GM23338 (cell line): ENCODE measurements at regions not wholly inside any gene's neighbourhood (a gene's known extent, or its start where the extent isn't known, plus 50 kb on each side); places are given as distances from the start of the nearest gene placed in this dataset.
A peak's percentile ranks its signal among the peaks of the same experiment; 100 is the strongest.

Experiments used
- ATAC-seq: fragments of 200-7000 bp; cut with Tn5 transposase; 3 replicates; pipeline ENCODE4 v1.9.1; 2020
- DNase-seq: peaks from one replicate; pipeline ENCODE4 v3.0.0-alpha.2; 2015; ENCODE audit warnings: low spot score
- H2AFZ ChIP-seq: fragments of 200-600 bp; sonication (generic); 2 replicates; pipeline ENCODE4 v1.8.0; 2016; ENCODE audit warnings: antibody characterized with exemption, mild to moderate bottlenecking, moderate library complexity
- H3F3A ChIP-seq: fragments of 200-600 bp; sonication (generic); replicated peaks from 2 replicates; pipeline ENCODE4 v1.8.0; 2017; ENCODE audit warnings: antibody characterized with exemption, mixed run types, low read depth
- H3K27ac ChIP-seq: fragments of 200-600 bp; sonication (generic); 2 replicates; pipeline ENCODE4 v1.6.1; 2016; ENCODE audit warnings: low read depth
- H3K27me3 ChIP-seq: fragments of 200-600 bp; sonication (generic); 2 replicates; pipeline ENCODE4 v1.8.0; 2016; ENCODE audit warnings: mild to moderate bottlenecking, mixed run types, moderate library complexity; ENCODE audit not compliant: insufficient read depth
- H3K36me3 ChIP-seq: fragments of 200-600 bp; sonication (generic); 2 replicates; pipeline ENCODE4 v1.8.0; 2016; ENCODE audit warnings: mild to moderate bottlenecking; ENCODE audit not compliant: insufficient read depth
- H3K4me1 ChIP-seq: fragments of 200-600 bp; sonication (generic); 2 replicates; pipeline ENCODE4 v1.8.0; 2016; ENCODE audit warnings: mild to moderate bottlenecking, moderate library complexity; ENCODE audit not compliant: insufficient read depth
- H3K4me2 ChIP-seq: fragments of 200-600 bp; sonication (generic); 2 replicates; pipeline ENCODE4 v1.7.1; 2017; ENCODE audit warnings: mixed run types
- H3K4me3 ChIP-seq: fragments of 200-600 bp; sonication (generic); 2 replicates; pipeline ENCODE4 v1.6.1; 2016; ENCODE audit warnings: mixed run types
- H3K79me2 ChIP-seq: fragments of 200-600 bp; sonication (generic); replicated peaks from 2 replicates; pipeline ENCODE4 v1.8.0; 2017; ENCODE audit warnings: mild to moderate bottlenecking; ENCODE audit not compliant: insufficient read depth
- H3K9me2 ChIP-seq: fragments of 200-600 bp; sonication (generic); 2 replicates; pipeline ENCODE4 v1.8.0; 2017; ENCODE audit not compliant: insufficient read depth
- H4K20me1 ChIP-seq: fragments of 200-600 bp; sonication (generic); replicated peaks from 2 replicates; pipeline ENCODE4 v1.8.0; 2017; ENCODE audit warnings: mild to moderate bottlenecking; ENCODE audit not compliant: insufficient read depth
- H3K27ac Mint-ChIP-seq: 2 replicates; pipeline ENCODE4 v1.8.0; 2020; ENCODE audit warnings: inconsistent platforms, mild to moderate bottlenecking, moderate library complexity, mixed read lengths
- H3K27me3 Mint-ChIP-seq: 3 replicates; pipeline ENCODE4 v1.8.0; 2022; ENCODE audit warnings: low read depth, mild to moderate bottlenecking, moderate library complexity, mixed read lengths, inconsistent platforms; ENCODE audit not compliant: insufficient read depth, poor library complexity
- H3K36me3 Mint-ChIP-seq: 3 replicates; pipeline ENCODE4 v1.8.0; 2021; ENCODE audit warnings: low read depth, mild to moderate bottlenecking, inconsistent platforms, moderate library complexity, mixed read lengths
- H3K4me1 Mint-ChIP-seq: 3 replicates; pipeline ENCODE4 v1.8.0; 2020; ENCODE audit warnings: mild to moderate bottlenecking, inconsistent platforms, mixed read lengths
- H3K4me3 Mint-ChIP-seq: 3 replicates; pipeline ENCODE4 v1.8.0; 2021; ENCODE audit warnings: moderate library complexity, mild to moderate bottlenecking, inconsistent platforms, mixed read lengths
- H3K9me3 Mint-ChIP-seq: 3 replicates; pipeline ENCODE4 v1.8.0; 2020; ENCODE audit warnings: moderate library complexity, mild to moderate bottlenecking, inconsistent platforms, mixed read lengths
- CREB1 ChIP-seq: fragments of 250-450 bp; sonication (Bioruptor Pico); IDR thresholded peaks from 2 replicates; pipeline ENCODE4 v1.5.0; 2020; ENCODE audit warnings: low read depth, mild to moderate bottlenecking, moderate library complexity
- ETS1 ChIP-seq: IDR thresholded peaks from 2 replicates; pipeline ENCODE4 v1.6.1; 2016; ENCODE audit warnings: antibody characterized with exemption
- EZH2 ChIP-seq: fragments of 200-600 bp; sonication (generic); IDR thresholded peaks from one replicate; pipeline ENCODE4 v1.8.0; 2017; ENCODE audit warnings: antibody characterized with exemption, mild to moderate bottlenecking, low read depth; ENCODE audit not compliant: unreplicated experiment
- EZH2phosphoT487 ChIP-seq: fragments of 200-600 bp; sonication (generic); IDR thresholded peaks from one replicate; pipeline ENCODE4 v1.8.1; 2018; ENCODE audit warnings: antibody characterized with exemption; ENCODE audit not compliant: unreplicated experiment
- JUNB ChIP-seq: IDR thresholded peaks from one replicate; pipeline ENCODE4 v1.6.1; 2016; ENCODE audit warnings: antibody characterized with exemption; ENCODE audit not compliant: unreplicated experiment
- NANOG ChIP-seq: IDR thresholded peaks from 2 replicates; pipeline ENCODE4 v1.6.1; 2016; ENCODE audit warnings: antibody characterized with exemption, borderline replicate concordance
- POLR2AphosphoS5 ChIP-seq: IDR thresholded peaks from 2 replicates; pipeline ENCODE4 v1.6.1; 2016; ENCODE audit warnings: antibody characterized with exemption, low read depth
- REST ChIP-seq: IDR thresholded peaks from one replicate; pipeline ENCODE4 v1.6.1; 2018; ENCODE audit warnings: antibody characterized with exemption; ENCODE audit not compliant: unreplicated experiment
- STAT1 ChIP-seq: IDR thresholded peaks from one replicate; pipeline ENCODE4 v1.6.1; 2016; ENCODE audit warnings: antibody characterized with exemption; ENCODE audit not compliant: unreplicated experiment
- ZNF114 ChIP-seq: fragments of 250-450 bp; sonication (Bioruptor Pico); IDR thresholded peaks from 2 replicates; pipeline ENCODE4 v1.5.0; 2020; ENCODE audit warnings: mild to moderate bottlenecking, moderate library complexity
- ZNF331 ChIP-seq: fragments of 250-450 bp; sonication (Bioruptor Pico); IDR thresholded peaks from 2 replicates; pipeline ENCODE4 v1.5.0; 2020; ENCODE audit warnings: low read depth, mild to moderate bottlenecking, moderate library complexity

GRCh38 chr5:120236360-120236759 is 227.7 kb upstream of the PRR16 start (continued):
- TF ChIP-seq NANOG (no peak), EZH2 (no peak), ZNF114 (CRISPR knock-in tag) (no peak), EZH2phosphoT487 (no peak), ETS1 (no peak), POLR2AphosphoS5 (no peak), STAT1 (no peak)

GRCh38 chr5:120239086-120239485 is 225.0 kb upstream of the PRR16 start:
- Mint-ChIP-seq H3K9me3 (no peaks in the 10 kb centered on the region), H3K27me3 (peaks cover 2% of the 10 kb centered on the region), H3K36me3 (no peaks in the 10 kb centered on the region), H3K4me1 (peaks cover 18% of the 10 kb centered on the region; the same call in 2 of the 3 replicates), H3K27ac (no peak overlapping the region; the same call in 1 of the 2 replicates), H3K4me3 (no peak overlapping the region)
- TF ChIP-seq REST (no peak), CREB1 (CRISPR knock-in tag) (no peak), ZNF331 (CRISPR knock-in tag) (no peak)
- no peak overlapping the region for H3K4me3 ChIP-seq
- no peaks in the 10 kb centered on the region for H3K79me2 ChIP-seq
- H4K20me1 ChIP-seq, result no peaks in the 10 kb centered on the region
- peaks cover 15% of the 10 kb centered on the region; the same call in 1 of the 2 replicates for H3K4me1 ChIP-seq
- H2AFZ ChIP-seq, result no peak overlapping the region; the same call in 1 of the 2 replicates
- H3K36me3 ChIP-seq, result no peaks in the 10 kb centered on the region
- H3K27ac ChIP-seq, result no peak overlapping the region
- no peaks in the 10 kb centered on the region for H3K27me3 ChIP-seq
- H3K9me2 ChIP-seq, result no peaks in the 10 kb centered on the region
- ATAC-seq (no peak), DNase-seq (no peak)
- no peaks in the 10 kb centered on the region for H3F3A ChIP-seq
- H3K4me2 ChIP-seq, result peak overlapping the region; percentile 28; the same call in 1 of the 2 replicates

GRCh38 chr5:120240706-120241105 is 223.4 kb upstream of the PRR16 start:
- Histone ChIP-seq H2AFZ (no peak overlapping the region), H4K20me1 (no peaks in the 10 kb centered on the region), H3K4me2 (no peak overlapping the region), H3K9me2 (no peaks in the 10 kb centered on the region; the same call in 1 of the 2 replicates), H3K27ac (no peak overlapping the region), H3K4me1 (peaks cover 15% of the 10 kb centered on the region; the same call in 1 of the 2 replicates), H3K79me2 (no peaks in the 10 kb centered on the region), H3K4me3 (no peak overlapping the region), H3F3A (no peaks in the 10 kb centered on the region), H3K36me3 (no peaks in the 10 kb centered on the region), H3K27me3 (no peaks in the 10 kb centered on the region)
- peaks cover 18% of the 10 kb centered on the region; the same call in 2 of the 3 replicates for H3K4me1 Mint-ChIP-seq
- H3K4me3 Mint-ChIP-seq, result no peak overlapping the region
- no peaks in the 10 kb centered on the region for H3K36me3 Mint-ChIP-seq
- H3K9me3 Mint-ChIP-seq, result no peaks in the 10 kb centered on the region
- H3K27ac Mint-ChIP-seq, result no peak overlapping the region
- H3K27me3 Mint-ChIP-seq, result peaks cover 2% of the 10 kb centered on the region
- DNase-seq (no peak), ATAC-seq (no peak)
- TF ChIP-seq JUNB, result no peak
- TF ChIP-seq ZNF114 (CRISPR knock-in tag), result no peak
- TF ChIP-seq EZH2phosphoT487, result no peak
- no peak for TF ChIP-seq EZH2
- no peak for TF ChIP-seq ETS1
- no peak for TF ChIP-seq POLR2AphosphoS5
- TF ChIP-seq NANOG, result no peak
